ENCODE measurements at regions not wholly inside any gene's neighbourhood (a gene's known extent, or its start where the extent isn't known, plus 50 kb on each side); places are given as distances from the start of the nearest gene placed in this dataset.
"Not testable (repeated sequence)": the region's sequence is repeated elsewhere in the genome, so short reads cannot be mapped to it uniquely, and the experiment has no call there.

DNA sequence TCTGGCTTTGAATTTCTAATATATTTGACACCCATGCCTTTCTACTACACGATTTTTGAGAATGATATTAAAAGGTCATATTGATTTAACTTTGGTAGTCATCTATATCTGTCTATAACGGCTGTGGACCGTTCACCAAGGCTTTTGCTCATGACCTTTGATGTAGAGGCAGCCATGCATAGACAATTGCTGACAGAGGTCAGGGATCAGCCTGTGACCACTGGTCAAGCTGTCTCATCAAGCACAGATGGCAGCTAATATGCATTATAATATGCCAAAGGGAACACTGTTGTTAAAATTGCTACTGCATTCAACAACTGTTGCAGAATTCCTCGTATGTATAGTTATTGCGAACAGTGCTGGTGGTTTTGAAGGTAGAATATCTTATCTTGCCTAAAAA, 323.9 kb upstream of the DSEL start:
- no peak for DNase-seq

DNA sequence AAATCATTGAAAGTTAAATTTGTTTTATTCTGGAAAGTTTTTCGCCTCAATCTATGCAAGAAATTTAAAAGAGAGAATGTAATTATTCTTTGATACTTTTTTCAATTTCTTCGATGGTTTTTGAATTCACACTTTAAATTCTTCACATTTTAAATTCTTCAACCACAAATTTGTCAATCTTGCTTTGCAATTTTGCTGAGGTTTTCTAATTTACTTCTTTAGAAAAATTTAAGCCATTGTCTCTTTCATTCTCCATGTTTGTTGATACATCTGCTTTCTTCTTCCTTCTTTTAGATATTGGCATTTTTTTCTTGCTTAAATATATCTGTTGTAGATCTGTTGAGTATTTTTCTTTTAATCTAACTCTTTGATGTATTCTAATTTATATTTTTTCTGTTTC, 301.9 kb upstream of the DSEL start:
- no peak for DNase-seq

DNA sequence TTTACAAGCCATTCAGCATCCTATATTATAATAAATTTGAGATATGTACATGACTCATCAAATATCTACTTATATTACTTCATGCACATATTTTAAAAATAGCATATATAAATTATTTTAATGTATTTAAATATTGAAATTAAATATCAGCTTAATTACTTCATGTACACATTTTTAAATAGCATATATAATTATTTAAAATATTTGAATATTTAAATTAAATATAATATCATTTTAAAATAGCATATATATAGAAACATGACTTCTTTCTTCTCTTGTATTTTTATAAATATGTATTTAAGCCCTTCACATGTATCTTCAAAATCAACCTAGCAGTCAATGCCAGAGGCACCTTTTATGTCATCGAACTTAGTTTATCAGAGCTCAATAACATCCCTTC, 298.8 kb upstream of the DSEL start:
- no peak for DNase-seq

DNA sequence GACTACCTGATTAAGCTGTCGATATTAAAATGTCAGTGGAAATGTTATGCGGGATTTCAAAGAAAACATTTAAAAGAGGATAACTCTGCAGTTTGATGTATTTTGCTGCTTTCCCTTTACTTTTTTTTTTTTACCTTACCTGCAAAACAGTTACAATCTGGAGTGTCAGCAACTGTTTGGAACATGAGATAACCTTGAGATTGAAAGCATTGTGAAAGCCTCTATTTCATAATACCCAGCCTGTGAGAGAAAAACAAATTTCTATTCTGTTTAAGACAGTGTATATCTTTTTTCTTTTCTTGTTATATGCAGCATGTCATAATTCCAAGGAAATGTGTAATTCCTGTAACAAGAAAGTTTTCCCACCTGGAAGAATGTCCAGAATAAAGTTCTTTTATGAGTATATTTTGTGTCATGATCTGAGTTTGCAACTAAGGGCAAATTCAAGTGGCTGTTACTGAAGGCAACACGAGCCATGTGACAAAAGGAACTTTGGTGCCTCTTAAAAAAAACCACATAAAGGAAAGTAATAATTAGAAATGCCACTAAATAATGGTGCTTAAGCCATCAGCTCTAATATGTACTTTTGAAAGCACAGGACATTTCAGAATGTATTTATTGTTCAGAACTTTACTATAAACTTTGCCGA, 297.0 kb upstream of the DSEL start:
- no peak for DNase-seq

DNA sequence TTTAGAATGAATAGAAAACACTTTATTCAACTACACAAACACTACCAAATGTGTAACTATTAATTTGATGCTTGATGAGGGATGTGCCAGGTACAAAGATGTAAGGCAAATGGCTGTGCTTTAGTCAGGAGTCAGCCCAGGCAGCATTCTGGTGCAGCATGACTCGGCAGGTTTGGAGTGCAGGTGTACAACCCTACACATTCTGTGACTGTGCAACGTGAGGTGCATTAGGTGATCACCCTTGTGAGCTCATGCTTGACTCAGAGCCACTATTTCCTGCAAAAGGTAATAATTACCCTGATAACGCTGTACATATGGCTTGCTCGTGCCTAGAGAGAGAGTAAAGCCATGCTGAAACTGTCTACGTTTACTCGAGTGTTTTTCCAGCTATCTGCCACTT, 288.7 kb upstream of the DSEL start:
- DNase-seq, result no peak

DNA sequence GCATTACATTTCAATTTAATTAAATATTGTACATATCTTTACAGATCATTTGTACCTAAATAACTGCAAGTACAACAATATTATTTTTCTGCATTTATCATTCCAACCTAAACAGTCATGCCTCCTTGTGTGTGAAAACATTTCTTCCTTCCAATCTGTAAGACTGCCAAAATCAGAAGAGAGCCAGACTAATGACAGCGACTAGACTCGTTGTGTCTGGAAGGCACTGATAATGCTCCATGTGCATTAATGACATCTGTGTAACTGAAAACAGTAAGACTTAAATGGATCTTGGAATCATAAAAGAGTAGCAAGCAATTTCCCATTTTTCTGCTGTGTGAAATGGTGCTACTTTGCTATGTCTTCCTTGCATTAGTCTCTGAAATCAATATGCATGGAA, 278.0 kb upstream of the DSEL start:
- DNase-seq, result no peak

DNA sequence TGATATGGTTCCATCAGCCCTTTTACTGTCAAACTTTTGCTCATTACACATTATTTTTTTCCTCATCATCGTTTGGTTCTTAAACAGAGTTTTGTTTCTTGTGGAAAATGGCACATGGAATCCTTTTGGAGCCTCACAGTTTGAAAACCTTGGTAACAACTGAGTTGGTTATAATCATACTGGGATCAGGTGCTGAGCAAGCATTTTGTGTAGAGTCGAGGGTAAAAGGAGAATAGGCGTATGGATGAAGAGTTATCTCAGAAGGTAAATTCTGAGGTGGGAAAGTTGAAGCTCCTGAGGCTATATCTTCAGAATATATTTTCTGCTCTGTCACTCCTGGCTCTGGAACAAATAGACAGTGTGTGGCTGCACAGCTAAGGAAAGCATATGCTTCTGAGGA, 274.0 kb upstream of the DSEL start:
- no peak for DNase-seq

DNA sequence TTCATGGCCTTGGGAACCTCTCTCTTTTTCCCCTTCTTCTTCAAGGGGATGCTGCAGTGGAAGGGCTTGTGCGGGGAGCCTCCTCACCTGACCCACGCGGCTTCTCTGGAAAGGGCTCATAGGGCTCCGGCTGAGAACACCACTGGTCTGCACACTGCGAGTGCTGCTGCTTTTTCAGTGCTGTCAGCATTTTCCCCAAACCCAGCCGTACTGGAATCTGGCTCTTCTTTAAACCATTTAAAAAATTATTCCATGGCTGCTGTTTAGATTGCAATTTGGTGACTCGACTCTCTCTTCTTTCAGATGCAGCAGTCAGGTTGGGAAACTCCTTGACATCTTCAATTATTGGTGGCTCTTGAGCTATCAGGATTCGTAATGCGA, 272.6 kb upstream of the DSEL start:
- DNase-seq, result no peak

DNA sequence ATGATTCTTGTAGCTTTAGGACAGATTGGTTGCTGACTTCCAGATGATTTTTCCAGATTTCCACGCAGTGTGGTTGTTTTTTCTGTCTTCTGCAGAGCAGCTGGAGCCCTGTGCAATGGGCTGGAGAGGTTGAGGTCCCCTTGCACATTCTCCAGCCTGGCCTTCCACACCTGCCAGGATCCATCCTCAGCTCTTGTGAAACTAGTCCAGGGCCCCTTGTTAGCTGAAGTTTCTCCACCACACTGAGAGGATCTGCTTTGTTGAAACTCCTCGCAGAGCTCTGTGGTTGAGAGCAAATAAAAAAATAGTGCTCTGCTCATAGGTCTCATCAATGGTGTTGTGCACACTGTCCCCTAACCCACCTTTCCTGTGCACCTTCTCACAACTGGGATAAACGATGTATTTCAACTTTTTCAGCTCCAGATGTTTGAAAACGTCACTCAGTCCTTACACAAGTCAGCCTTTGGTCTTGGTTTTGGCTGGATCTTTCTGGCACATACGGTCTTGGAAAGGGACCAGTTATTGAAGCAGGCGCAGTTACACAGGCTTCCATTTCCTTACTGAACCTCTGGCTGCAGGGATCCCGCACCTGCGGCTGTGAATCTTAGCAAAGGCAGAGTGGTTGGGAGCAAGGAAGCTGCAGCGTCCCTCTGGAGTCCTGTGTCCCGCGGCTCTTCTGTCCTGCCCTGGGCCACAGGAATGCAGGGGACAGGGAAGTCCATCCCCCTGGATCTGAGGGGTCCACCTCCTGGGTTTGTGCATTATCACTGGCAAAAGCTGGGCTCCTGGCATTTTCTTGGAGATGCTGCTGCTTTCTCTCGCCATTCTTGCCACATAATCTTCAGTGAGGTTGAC, 272.0 kb upstream of the DSEL start:
- no peak for DNase-seq

DNA sequence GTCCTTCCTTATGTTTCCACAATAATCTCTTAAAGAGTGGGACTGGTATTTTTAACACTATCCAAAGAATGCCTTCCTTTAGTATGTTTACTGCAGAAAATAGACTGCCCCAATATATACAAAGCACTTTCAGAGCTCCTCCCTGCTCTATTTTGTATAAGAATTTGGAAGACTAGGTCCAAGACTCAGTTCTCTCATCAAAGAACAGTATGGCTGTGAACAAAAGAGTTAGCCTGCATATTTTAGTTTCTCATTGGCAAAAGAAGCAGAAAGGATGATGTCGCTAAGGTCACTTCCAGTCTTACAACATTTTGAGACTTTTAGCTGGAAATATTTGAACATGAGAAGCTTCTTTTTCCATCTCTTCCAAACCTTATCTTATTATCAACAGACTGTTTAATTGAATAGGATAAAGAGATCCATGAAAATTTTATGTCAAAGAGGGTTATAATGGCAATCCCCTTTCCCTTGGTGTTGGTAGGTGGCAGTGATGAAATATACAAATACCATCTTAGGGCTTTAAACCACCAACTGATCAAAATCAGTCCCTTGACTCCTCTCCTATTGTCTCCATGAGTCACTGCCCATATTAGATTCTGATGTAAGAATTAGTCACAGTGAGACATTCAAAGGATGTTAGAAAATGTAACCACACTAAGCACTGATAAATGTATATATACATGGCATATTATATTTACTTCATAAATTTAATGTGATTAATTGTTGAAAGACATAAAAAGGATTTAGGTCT, 266.9 kb upstream of the DSEL start:
- DNase-seq, result no peak

DNA sequence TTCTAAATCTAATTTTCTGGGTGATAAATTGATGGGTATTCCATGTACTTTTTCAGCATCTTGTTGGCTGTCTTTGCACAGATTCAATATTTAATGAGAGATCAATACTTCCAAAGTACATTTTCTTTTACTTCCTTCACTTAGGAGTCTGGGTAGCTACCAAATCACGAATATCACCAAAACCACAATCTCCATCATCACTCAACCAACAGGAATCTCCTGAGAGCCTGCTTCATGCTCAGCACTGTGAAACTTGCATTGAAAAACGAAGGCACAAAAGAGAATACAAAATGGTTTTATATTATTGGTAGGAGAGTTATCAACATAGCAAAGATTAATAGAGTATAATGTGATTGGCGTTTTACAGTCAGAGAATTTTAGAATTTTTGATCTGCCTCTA, 261.5 kb upstream of the DSEL start:
- no peak for DNase-seq

DNA sequence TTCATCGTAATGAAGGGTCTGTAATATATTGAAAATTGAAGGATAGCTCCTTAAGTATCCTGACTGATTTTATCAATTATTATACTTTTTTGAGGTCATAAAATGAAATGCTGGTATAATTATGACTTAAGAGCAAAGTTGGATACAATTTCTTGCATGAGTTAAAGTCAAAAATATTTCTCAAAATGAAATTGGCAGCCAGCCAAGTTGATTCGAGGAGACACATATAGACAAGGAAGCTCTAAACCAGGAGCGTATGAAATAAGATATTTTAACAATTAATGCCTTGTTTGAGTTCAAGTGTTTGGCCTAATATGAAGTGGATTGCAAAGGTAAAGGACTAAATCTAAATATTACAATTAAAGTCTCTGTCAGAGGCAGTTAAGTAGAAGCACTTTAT, 260.4 kb upstream of the DSEL start:
- DNase-seq, result no peak

DNA sequence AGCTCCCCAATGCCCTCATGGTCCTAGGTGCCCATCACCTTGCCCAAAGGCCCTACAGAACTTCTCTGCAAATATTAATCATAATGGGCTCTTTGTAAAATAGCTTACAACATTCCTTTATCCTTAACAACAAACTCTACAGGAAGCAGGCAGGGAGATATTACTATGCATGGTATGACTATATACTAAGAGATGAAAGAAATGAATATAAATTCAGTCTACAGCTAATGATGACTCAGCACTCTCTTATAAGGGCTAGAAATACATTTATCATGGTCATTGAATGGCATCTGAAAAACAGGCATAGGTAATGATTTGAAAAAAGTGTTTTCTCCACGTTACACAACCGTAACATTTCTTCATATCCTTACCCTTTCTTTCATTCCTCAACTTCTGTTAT, 254.8 kb upstream of the DSEL start:
- DNase-seq, result no peak

DNA sequence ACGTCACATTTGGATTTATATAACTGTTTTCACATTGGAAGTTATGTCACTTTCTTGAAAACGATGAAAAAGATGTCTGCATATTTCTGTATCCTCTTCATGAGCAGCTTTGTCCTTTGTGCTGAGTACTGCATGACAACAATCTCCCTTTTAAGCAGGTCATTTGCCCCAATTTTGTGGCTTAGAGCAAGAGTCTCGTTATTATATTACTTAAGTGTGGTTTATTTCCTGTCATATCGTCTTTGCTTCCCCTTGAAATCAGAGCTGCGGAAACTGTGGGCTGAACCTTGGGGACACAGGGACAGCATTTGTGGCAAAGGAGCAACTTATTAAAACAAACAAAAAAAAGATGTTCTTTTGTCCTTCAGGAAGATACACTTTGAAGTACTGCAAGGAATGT, 254.0 kb upstream of the DSEL start:
- DNase-seq, result no peak

DNA sequence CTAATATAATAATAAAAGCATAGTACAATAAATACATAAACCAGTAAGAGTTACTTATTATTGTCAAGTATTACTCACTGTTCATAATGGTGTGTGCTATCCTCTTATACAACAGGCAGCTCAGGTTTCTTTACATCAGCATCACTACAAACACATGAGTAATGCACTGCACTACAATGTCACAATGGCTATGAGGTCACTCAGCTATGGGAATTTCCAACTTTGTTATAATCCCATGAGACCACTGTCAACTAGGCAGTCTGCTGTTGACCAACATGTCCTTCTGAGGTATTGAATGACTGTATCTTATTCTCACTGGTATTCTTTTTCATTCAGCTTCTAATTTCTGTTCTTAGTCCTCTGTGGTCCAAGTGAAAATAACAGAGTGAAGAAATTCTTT, 250.4 kb upstream of the DSEL start:
- DNase-seq, result no peak

DNA sequence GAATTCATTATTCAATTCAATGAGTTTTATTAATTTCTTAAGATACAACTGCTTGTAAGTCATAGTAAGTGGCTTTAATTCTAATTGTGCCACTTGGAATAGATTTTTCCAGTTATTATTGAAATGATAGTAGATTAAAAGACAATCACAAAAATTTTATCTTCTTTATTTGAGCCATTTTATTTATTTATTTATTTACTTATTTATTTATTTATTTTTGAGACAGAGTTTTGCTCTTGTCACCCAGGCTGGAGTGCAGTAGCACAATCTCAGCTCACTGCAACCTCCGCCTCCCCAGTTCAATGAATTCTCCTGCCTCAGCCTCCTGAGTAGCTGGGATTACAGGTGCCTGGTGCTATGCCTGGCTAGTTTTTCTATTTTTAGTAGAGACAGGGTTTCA, 235.7 kb upstream of the DSEL start:
- not testable (repeated sequence) for DNase-seq

DNA sequence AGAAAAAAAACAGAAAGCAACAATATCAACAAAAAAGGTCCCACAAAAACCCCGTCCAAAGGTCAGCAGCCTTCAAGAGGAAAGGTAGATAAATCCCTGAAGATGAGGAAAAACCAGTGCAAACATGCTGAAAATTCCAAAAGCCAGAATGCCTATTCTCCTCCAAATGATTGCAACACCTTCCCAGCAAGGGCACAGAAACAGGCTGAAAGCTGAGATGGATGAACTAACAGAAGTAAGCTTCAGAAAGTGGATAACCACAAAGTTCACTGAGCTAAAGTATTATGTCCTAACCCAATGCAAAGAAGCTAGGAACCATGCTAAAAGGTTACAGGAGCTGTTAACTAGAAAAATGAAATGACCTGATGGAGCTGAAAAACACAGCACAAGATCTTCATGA, 226.4 kb upstream of the DSEL start:
- DNase-seq, result no peak

DNA sequence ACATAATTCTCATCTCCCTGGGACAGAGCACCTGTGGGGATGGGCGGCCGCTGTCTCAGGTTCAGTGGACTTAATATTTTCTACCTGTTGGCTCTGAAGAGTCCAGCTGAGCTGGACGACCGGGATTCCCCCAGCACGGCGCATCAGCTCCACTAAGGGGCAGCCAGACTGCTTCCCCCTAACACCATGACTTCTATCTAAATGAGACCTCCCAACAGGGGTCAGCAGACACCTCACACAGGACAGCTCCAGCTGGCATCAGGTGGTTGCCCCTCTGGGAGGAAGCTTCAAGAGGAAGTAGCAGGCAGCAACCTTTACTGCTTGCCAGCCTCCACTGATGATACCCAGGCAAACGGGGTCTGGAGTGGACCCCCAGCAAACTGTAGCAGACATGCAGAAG, 226.0 kb upstream of the DSEL start:
- no peak for DNase-seq

DNA sequence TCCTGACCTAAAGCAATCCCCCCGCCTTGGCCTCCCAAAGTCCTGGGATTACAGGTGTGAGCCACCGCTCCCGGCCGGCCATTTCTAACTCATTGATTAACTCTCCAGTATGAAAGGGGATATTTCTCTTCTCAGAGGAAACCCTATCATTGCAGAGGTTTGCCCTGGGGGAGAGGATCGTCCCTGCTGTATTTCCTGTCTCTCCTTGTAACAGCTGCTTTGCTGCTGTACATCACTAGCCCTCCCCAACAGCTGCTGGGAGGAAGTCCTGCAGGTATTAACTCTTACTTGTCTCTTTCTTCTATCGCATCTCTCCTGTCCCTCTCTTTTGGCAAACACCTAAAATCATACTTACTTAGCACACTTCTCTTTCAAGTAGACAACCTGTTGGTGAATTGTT, 219.0 kb upstream of the DSEL start:
- DNase-seq, result no peak

DNA sequence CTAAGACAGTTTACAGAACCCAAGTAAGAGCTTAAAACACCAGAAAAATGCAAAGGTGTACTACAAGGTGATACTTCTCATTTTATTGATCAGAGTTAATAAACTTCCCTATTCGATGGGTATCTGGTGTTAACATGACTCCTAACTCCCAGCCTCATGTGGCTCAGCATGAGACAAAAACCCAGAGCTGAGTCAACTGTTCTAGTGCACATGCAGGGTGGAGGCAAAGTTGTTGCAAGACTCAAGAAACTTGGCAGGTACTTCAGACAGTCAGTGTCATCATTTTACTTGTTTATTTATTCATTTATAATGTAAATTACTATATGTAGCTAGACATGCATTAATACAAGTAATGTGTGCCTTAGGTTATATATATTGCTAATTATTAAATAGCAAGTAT, 216.6 kb upstream of the DSEL start:
- DNase-seq, result no peak

DNA sequence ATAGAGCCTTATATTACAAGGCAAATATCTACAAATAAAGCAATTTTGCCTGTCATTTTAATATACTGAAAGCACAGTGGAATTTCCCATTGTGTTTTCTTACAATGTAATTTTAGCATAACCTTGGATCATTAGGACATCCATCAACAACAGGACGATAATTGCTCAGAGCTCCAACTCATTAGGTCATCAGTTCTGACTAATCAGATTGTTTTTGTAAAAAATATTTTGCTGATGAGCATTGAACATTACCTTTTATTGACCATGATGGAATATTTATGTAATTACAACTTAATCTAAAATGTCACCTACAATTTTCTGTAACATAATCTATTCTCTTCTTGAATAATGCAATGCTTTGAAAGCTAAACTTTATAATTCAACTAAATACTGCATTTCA, 215.3 kb upstream of the DSEL start:
- DNase-seq, result no peak

DNA sequence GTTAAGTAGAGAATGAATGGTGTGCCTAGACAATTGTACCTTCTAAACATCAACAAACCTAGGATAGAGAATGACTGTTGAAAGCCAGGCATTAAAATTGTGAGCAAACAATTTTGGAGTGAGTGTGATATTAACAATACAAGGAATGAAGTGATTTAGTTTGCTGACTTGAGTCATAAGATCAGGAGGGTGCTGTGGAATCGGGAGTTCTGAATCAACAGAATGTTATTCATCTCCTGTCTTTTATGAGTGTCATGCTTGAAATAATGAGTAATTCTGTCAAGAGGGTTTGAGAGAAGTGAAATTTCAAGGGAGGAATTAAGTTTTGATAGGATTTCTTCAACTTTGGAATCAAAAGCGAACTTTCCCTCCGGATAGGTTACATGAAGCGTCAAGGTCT, 214.4 kb upstream of the DSEL start:
- DNase-seq, result no peak

DNA sequence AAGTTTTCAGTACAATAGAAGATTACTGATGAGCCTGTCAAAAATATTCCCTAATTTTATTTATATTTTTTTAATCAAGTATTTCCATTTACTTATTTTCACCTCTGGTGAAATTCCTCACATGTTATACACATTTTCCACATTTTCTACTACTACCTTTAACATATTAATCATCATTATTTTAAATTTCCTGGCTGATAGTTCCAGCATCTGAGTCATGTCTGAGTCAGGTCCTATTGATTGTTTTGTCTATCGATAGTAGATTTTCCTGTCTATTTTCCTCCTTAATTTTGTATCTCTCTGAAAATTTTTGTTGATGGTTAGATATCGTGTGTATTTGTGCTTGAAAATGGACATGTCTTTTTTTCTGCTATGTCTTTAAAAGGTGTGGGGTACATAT, 211.8 kb upstream of the DSEL start:
- no peak for DNase-seq

DNA sequence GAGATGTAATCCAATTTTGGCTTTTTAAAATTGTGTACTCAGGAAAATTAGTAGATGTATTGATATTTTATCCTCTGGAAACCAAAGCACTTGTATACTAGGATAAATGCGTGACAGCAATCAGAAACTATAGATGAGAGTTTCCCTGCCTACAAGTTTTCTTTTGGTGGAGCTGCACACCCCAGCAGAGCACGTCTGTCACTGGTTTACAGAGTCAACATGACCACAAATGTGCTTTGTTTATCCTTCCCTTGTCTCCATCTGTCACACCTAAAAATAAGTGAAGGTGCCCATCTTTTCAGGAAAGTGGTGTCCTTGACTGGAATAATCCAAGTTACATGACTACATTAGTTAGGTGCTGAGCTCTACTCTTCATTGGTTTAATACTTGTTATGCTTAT, 210.4 kb upstream of the DSEL start:
- no peak for DNase-seq

Data from CD4-positive, alpha-beta T cell treated with Interleukin-17A for 4 hours (primary cell).